HL-60 (cell line): ENCODE measurements at regions not wholly inside any gene's neighbourhood (a gene's known extent, or its start where the extent isn't known, plus 50 kb on each side); places are given as distances from the start of the nearest gene placed in this dataset.

Source experiments
- DNase-seq, 2 experiments: peaks; one replicate each; pipeline ENCODE4 v3.0.0-alpha.2; 2010 to 2020; ENCODE audit warnings: low read depth in 1 of 2, low spot score in 1 of 2
- H3K27ac ChIP-seq: fragments of 250-450 bp; sonication (Bioruptor Pico); replicated peaks from 2 replicates; pipeline ENCODE4 v1.5.1; 2020; ENCODE audit warnings: mild to moderate bottlenecking, moderate library complexity
- H3K27me3 ChIP-seq: fragments of 250-450 bp; sonication (Bioruptor Pico); 2 replicates; pipeline ENCODE4 v1.5.1; 2021; ENCODE audit warnings: mild to moderate bottlenecking, moderate library complexity; ENCODE audit not compliant: insufficient read depth, poor library complexity, severe bottlenecking
- H3K4me3 ChIP-seq: replicated peaks from 2 replicates; pipeline ENCODE4 v1.5.1; 2011; ENCODE audit warnings: mild to moderate bottlenecking, control low read depth, low read length; ENCODE audit not compliant: insufficient read depth
- GABPA ChIP-seq: IDR thresholded peaks from 2 replicates; pipeline ENCODE4 v1.6.1; 2012; ENCODE audit warnings: low read depth
- POLR2AphosphoS5 ChIP-seq: IDR thresholded peaks from 2 replicates; pipeline ENCODE4 v1.6.1; 2012; ENCODE audit warnings: low read depth
- SPI1 ChIP-seq: IDR thresholded peaks from 2 replicates; pipeline ENCODE4 v1.6.1; 2012; ENCODE audit warnings: low read depth, mild to moderate bottlenecking, borderline replicate concordance
- TF ChIP-seq, protein P1 (sequence below): IDR thresholded peaks from 2 replicates; pipeline ENCODE4 v1.6.1; 2012; ENCODE audit warnings: low read depth; ENCODE audit not compliant: insufficient replicate concordance
- TF ChIP-seq, protein P2 (sequence below): IDR thresholded peaks from one replicate; pipeline ENCODE4 v1.5.1; 2011; ENCODE audit warnings: low read length, control low read depth, inconsistent platforms; ENCODE audit not compliant: insufficient read depth

DNA sequence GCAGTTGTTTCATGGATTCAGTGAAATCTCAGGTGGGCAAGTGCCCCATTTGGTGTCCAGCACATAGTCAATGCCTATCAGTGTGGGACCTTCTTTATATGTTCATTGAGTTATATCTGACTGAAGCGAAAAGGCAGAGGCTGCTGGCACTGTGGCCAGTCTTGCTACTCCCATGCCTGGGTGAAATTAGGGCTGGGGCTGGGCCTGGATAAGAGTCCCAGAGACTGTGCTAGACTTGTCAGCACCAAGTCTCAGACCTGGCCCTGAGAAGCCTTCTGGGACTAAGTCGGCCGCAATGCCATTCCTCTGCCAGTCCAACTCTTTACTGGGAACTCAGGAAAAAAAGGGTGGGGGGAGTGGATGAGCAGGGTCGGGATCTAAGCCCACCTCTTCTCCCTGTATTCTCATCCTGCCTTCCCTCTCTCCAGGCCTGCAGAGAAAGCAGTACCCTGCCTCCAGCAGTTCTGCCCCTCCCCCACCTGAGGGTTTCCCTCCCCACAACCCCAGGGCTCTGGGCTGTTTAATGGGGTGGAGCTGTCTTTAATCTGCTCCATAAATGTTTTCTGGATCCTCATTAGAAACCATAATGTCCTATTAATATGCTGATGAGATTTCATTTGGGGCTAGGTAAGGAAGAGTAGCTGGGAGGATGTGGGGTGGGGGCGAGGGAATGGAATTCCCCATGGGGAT is 153.5 kb upstream of the PJA1 start:
- no peak for DNase-seq
- Histone ChIP-seq H3K27ac (no peak overlapping the region), H3K27me3 (no peaks in the 10 kb centered on the region), H3K4me3 (no peak overlapping the region)
- TF ChIP-seq GABPA (no peak), SPI1 (no peak), POLR2AphosphoS5 (no peak)
- TF ChIP-seq, protein P1, sequence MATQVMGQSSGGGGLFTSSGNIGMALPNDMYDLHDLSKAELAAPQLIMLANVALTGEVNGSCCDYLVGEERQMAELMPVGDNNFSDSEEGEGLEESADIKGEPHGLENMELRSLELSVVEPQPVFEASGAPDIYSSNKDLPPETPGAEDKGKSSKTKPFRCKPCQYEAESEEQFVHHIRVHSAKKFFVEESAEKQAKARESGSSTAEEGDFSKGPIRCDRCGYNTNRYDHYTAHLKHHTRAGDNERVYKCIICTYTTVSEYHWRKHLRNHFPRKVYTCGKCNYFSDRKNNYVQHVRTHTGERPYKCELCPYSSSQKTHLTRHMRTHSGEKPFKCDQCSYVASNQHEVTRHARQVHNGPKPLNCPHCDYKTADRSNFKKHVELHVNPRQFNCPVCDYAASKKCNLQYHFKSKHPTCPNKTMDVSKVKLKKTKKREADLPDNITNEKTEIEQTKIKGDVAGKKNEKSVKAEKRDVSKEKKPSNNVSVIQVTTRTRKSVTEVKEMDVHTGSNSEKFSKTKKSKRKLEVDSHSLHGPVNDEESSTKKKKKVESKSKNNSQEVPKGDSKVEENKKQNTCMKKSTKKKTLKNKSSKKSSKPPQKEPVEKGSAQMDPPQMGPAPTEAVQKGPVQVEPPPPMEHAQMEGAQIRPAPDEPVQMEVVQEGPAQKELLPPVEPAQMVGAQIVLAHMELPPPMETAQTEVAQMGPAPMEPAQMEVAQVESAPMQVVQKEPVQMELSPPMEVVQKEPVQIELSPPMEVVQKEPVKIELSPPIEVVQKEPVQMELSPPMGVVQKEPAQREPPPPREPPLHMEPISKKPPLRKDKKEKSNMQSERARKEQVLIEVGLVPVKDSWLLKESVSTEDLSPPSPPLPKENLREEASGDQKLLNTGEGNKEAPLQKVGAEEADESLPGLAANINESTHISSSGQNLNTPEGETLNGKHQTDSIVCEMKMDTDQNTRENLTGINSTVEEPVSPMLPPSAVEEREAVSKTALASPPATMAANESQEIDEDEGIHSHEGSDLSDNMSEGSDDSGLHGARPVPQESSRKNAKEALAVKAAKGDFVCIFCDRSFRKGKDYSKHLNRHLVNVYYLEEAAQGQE: no peak
- TF ChIP-seq, protein P2, sequence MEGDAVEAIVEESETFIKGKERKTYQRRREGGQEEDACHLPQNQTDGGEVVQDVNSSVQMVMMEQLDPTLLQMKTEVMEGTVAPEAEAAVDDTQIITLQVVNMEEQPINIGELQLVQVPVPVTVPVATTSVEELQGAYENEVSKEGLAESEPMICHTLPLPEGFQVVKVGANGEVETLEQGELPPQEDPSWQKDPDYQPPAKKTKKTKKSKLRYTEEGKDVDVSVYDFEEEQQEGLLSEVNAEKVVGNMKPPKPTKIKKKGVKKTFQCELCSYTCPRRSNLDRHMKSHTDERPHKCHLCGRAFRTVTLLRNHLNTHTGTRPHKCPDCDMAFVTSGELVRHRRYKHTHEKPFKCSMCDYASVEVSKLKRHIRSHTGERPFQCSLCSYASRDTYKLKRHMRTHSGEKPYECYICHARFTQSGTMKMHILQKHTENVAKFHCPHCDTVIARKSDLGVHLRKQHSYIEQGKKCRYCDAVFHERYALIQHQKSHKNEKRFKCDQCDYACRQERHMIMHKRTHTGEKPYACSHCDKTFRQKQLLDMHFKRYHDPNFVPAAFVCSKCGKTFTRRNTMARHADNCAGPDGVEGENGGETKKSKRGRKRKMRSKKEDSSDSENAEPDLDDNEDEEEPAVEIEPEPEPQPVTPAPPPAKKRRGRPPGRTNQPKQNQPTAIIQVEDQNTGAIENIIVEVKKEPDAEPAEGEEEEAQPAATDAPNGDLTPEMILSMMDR: no peak

DNA sequence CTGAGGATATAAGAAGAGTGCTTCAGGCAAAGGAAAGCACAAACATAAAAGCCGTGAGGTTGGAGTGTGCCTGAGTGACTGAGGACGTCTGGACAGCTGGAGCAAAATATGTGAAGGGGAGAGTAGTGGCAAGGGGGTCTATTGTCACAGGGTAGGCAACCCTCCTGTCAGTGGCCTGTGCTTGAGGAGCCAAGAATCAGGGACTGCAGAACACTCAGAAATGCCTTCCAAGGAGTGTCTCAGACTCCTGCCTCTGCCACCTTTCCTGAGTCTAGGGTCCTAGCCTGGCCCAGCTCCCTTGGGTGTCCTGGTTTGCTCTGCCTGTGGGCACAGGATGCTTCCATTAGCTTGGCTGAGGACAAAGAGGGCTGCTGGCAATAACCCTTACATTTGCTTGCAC is 152.5 kb upstream of the PJA1 start:
- Histone ChIP-seq H3K4me3 (no peak overlapping the region), H3K27me3 (no peaks in the 10 kb centered on the region), H3K27ac (no peak overlapping the region)
- no peak for DNase-seq
- TF ChIP-seq, protein P2: no peak
- TF ChIP-seq, protein P1: no peak
- no peak for TF ChIP-seq SPI1
- TF ChIP-seq POLR2AphosphoS5: no peak
- TF ChIP-seq GABPA: no peak

DNA sequence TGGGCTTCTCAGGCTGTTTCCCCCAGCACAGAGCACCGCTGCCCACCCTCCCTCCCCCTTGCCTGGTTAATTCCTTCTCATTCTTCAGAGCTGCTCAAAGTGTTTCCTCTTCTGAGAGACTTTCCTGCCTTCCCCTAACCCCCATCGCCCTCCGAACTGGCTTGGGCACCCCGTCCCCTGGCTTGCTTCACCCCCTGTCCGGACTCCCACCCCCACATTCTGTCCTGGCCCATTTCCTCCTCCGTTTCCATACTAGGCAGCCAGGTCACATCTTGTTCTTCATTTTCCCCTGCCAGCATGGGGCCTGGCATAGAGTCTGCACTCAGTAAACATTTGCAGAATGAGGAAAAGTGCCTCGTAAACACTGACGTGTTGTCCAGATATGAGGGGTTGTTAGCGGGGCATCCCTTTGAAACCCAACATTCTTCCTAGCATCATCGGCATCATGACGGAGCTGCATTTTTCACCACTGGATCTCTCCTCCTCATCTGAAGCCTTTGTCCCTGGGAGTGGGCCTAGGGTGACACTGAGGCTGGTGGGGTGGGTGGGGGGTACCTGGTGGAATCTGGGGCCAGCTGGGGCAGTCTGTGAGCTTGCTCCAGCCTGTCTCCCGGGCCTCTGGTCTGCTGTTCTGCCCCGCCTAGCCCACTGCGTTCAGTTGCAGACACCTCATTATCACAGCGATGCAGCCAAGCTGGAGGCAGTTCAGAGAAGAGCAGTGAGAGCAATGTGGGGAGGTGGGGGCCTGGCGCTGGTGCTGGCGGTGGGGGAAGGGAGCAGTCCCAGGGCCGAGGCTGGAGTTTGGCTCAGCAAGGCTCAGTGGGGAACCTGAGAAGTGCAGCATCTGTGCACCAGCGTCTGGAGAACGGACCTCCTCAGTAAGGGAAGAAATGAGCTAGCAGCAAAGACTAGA is 149.4 kb upstream of the PJA1 start:
- TF ChIP-seq, protein P2: no peak
- TF ChIP-seq, protein P1: no peak
- no peak for TF ChIP-seq POLR2AphosphoS5
- no peak for TF ChIP-seq SPI1
- no peak for TF ChIP-seq GABPA
- DNase-seq: no peak
- H3K27me3 ChIP-seq: no peaks in the 10 kb centered on the region

More for the DNA sequence above, 149.4 kb upstream of the PJA1 start:
- no peak overlapping the region for H3K4me3 ChIP-seq
- H3K27ac ChIP-seq: no peak overlapping the region
